ENCODE measurements at regions not wholly inside any gene's neighbourhood (a gene's known extent, or its start where the extent isn't known, plus 50 kb on each side); places are given as distances from the start of the nearest gene placed in this dataset.

- DNase-seq (ENCODE audit: low read depth in 1 of 2, low spot score in 1 of 2): no peak
- FAIRE-seq: no peak
- ChIA-PET POLR2A (no interaction called here), CTCF (no interaction called here)
- Histone ChIP-seq H3K9me3 (0 out of 3 replicates have a peak, but pooled peaks cover 7% of the 10 kb centered on the region), H3K4me2 (no peak overlapping the region), H3K4me3 (no peak overlapping the region), H3K4me1 (no peaks in the 10 kb centered on the region), H3K27ac (no peak overlapping the region)
- TF ChIP-seq FOXS1 (CRISPR knock-in tag; IDR thresholded peaks at IDR 0.05): no peak
- TF ChIP-seq FOSL2 (IDR thresholded peaks at IDR 0.05): no peak
- TF ChIP-seq FOSL2 (CRISPR knock-in tag; IDR thresholded peaks at IDR 0.05): no peak
- no peak for TF ChIP-seq NR3C1 (IDR thresholded peaks at IDR 0.05)
- no peak for TF ChIP-seq HOXA7 (CRISPR knock-in tag; IDR thresholded peaks at IDR 0.05)
- 11% methylated on average over 5 of the region's 5 CpGs for WGBS (ENCODE audit: missing lambda C conversion rate)
- no peak for ATAC-seq
Observed at GRCh38 chr7:53520841-53521240, 485.4 kb downstream of the POM121L12 start.

GRCh38 chr7:53521638-53522184, 486.3 kb downstream of the POM121L12 start:
- ATAC-seq: no peak
- Histone ChIP-seq H3K9me3 (0 out of 3 replicates have a peak, but pooled peaks cover 4% of the 10 kb centered on the region), H3K4me3 (no peak overlapping the region), H3K4me2 (no peak overlapping the region), H3K27ac (no peak overlapping the region), H3K4me1 (no peaks in the 10 kb centered on the region)
- POLR2A ChIA-PET: no interaction called here
- CTCF ChIA-PET: no interaction called here
- DNase-seq (ENCODE audit: low read depth in 1 of 2, low spot score in 1 of 2): no peak
- TF ChIP-seq GATA3 (IDR thresholded peaks at IDR 0.05; ENCODE audit: borderline replicate concordance): no peak
- no peak for TF ChIP-seq POLR2AphosphoS2 (conservative IDR thresholded peaks at IDR 0.05; ENCODE audit: low read length)
- no peak for TF ChIP-seq CTCF (IDR thresholded peaks at IDR 0.05)
- TF ChIP-seq REST (IDR thresholded peaks at IDR 0.05): no peak
- no peak for TF ChIP-seq CHD4 (IDR thresholded peaks at IDR 0.05; ENCODE audit: borderline replicate concordance)
- no peak for TF ChIP-seq HOXB5 (CRISPR knock-in tag; IDR thresholded peaks at IDR 0.05)
- no peak for TF ChIP-seq POLR2A (IDR thresholded peaks at IDR 0.05; ENCODE audit: low read length)
- no peak for TF ChIP-seq SREBF2 (IDR thresholded peaks at IDR 0.05)
- no peak for TF ChIP-seq TP53 (CRISPR knock-in tag; IDR thresholded peaks at IDR 0.05)
- TF ChIP-seq EHMT2 (IDR thresholded peaks at IDR 0.05; ENCODE audit: low read depth): no peak
- no peak for TF ChIP-seq FOSL2 (IDR thresholded peaks at IDR 0.05)
- no peak for TF ChIP-seq FOSL2 (CRISPR knock-in tag; IDR thresholded peaks at IDR 0.05)
- no peak for TF ChIP-seq KDM1A (IDR thresholded peaks at IDR 0.05; ENCODE audit: low read depth)
- TF ChIP-seq BHLHE40 (IDR thresholded peaks at IDR 0.05; ENCODE audit: low read depth, low read length): no peak
- TF ChIP-seq KDM5A (IDR thresholded peaks at IDR 0.05): no peak
- TF ChIP-seq, protein P1, sequence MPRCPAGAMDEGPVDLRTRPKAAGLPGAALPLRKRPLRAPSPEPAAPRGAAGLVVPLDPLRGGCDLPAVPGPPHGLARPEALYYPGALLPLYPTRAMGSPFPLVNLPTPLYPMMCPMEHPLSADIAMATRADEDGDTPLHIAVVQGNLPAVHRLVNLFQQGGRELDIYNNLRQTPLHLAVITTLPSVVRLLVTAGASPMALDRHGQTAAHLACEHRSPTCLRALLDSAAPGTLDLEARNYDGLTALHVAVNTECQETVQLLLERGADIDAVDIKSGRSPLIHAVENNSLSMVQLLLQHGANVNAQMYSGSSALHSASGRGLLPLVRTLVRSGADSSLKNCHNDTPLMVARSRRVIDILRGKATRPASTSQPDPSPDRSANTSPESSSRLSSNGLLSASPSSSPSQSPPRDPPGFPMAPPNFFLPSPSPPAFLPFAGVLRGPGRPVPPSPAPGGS (IDR thresholded peaks at IDR 0.05): no peak
- no peak for TF ChIP-seq HOXB13 (CRISPR knock-in tag; IDR thresholded peaks at IDR 0.05; ENCODE audit: low read depth)
- FAIRE-seq: no peak
- WGBS (ENCODE audit: missing lambda C conversion rate): 15% methylated on average over 1 of the region's 1 CpG
